ENCODE measurements at regions not wholly inside any gene's neighbourhood (a gene's known extent, or its start where the extent isn't known, plus 50 kb on each side); places are given as distances from the start of the nearest gene placed in this dataset.
A peak's percentile ranks its signal among the peaks of the same experiment; 100 is the strongest.

DNA sequence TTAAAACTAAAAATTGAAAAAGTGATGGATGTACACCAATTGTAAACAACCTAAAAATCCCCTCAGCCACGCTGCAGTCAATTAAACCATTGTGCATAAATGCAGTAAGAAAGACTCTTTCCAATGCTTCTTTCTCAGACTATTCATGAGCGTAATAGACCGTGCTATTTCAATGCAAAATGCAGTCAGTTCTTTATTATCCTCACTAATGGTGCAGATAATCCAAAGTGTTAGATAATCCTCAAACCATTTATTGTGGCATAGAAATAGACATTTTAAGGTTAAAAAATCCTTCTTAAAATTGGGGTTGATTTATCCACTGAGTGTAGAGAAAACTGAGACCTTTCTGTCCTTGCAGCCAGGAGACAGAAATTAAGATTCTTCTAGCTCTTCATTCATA is 1862.8 kb downstream of the EFNA5 start:
- no peak for TF ChIP-seq ESRRG (CRISPR knock-in tag; IDR thresholded peaks at IDR 0.05)
- no peak for TF ChIP-seq BACH2 (CRISPR knock-in tag; IDR thresholded peaks at IDR 0.05; ENCODE audit: borderline replicate concordance)
- no peak for TF ChIP-seq ZNF70 (CRISPR knock-in tag; IDR thresholded peaks at IDR 0.05)
- no peak for TF ChIP-seq CSDC2 (CRISPR knock-in tag; IDR thresholded peaks at IDR 0.05)
- no peak for ATAC-seq

DNA sequence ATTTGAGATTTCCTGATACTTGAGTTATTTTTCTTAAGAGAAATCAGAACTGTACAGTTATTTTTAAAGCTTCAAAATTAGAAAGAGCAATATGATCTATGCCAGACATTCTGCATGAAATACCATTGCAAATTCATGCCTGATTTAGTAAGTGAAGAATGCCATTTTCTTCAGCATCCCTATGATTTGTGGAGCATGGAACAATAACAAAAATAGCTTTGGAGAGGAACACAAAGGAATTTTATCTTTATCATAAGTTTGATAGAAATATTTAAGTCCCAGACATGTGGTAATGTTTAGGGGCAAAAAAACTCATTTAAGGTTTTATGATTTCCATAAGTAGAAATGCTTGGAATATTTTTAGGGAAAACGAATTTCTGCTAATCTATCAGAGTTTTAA is 1863.4 kb downstream of the EFNA5 start:
- ATAC-seq: peak; percentile 91
- TF ChIP-seq, protein P1, sequence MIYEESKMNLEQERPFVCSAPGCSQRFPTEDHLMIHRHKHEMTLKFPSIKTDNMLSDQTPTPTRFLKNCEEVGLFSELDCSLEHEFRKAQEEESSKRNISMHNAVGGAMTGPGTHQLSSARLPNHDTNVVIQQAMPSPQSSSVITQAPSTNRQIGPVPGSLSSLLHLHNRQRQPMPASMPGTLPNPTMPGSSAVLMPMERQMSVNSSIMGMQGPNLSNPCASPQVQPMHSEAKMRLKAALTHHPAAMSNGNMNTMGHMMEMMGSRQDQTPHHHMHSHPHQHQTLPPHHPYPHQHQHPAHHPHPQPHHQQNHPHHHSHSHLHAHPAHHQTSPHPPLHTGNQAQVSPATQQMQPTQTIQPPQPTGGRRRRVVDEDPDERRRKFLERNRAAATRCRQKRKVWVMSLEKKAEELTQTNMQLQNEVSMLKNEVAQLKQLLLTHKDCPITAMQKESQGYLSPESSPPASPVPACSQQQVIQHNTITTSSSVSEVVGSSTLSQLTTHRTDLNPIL (CRISPR knock-in tag; IDR thresholded peaks at IDR 0.05; ENCODE audit: low read depth): peak; percentile 86
- peak; percentile 48; the same call in 1 of the 2 replicates for TF ChIP-seq TCF4 (CRISPR knock-in tag; IDR thresholded peaks at IDR 0.05; ENCODE audit: borderline replicate concordance)
- TF ChIP-seq ZNF565 (CRISPR knock-in tag; conservative IDR thresholded peaks at IDR 0.05; ENCODE audit: low read depth): no peak
- TF ChIP-seq ISL1 (CRISPR knock-in tag; IDR thresholded peaks at IDR 0.05): peak; percentile 97
- no peak for TF ChIP-seq ZC3H10 (CRISPR knock-in tag; IDR thresholded peaks at IDR 0.05)
- TF ChIP-seq GLIS3 (CRISPR knock-in tag; IDR thresholded peaks at IDR 0.05): no peak

DNA sequence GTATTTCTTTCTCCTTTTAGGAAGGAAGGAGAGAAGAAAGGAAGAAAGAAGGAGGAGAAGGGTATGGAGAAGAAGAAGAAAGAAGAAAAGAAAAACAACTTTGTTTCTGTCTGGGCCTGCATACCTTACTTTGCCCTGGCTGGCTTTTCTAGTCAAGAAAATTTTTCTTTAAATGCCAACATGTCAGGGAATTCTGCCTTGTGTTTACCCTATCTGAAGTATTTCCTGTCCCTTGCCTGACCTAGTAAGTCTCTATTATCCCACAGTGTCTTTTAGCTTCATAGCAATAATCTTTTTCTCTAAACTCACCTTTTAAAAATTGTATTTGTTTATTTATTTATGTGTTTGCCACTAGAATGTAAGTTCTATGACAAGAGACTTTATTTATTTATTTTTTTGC is 1864.1 kb downstream of the EFNA5 start:
- TF ChIP-seq TOX (CRISPR knock-in tag; IDR thresholded peaks at IDR 0.05; ENCODE audit: borderline replicate concordance): no peak
- TF ChIP-seq ZNF70 (CRISPR knock-in tag; IDR thresholded peaks at IDR 0.05): no peak
- no peak for TF ChIP-seq ZFP30 (CRISPR knock-in tag; IDR thresholded peaks at IDR 0.05)
- no peak for TF ChIP-seq CSDC2 (CRISPR knock-in tag; IDR thresholded peaks at IDR 0.05)
- TF ChIP-seq PPARA (CRISPR knock-in tag; IDR thresholded peaks at IDR 0.05; ENCODE audit: borderline replicate concordance): no peak
- no peak for TF ChIP-seq TCF4 (CRISPR knock-in tag; IDR thresholded peaks at IDR 0.05; ENCODE audit: borderline replicate concordance)
- TF ChIP-seq, protein P2, sequence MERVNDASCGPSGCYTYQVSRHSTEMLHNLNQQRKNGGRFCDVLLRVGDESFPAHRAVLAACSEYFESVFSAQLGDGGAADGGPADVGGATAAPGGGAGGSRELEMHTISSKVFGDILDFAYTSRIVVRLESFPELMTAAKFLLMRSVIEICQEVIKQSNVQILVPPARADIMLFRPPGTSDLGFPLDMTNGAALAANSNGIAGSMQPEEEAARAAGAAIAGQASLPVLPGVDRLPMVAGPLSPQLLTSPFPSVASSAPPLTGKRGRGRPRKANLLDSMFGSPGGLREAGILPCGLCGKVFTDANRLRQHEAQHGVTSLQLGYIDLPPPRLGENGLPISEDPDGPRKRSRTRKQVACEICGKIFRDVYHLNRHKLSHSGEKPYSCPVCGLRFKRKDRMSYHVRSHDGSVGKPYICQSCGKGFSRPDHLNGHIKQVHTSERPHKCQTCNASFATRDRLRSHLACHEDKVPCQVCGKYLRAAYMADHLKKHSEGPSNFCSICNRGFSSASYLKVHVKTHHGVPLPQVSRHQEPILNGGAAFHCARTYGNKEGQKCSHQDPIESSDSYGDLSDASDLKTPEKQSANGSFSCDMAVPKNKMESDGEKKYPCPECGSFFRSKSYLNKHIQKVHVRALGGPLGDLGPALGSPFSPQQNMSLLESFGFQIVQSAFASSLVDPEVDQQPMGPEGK (CRISPR knock-in tag; IDR thresholded peaks at IDR 0.05; ENCODE audit: borderline replicate concordance): no peak
- TF ChIP-seq ESRRG (CRISPR knock-in tag; IDR thresholded peaks at IDR 0.05): no peak
- ATAC-seq: peak; percentile 73

DNA sequence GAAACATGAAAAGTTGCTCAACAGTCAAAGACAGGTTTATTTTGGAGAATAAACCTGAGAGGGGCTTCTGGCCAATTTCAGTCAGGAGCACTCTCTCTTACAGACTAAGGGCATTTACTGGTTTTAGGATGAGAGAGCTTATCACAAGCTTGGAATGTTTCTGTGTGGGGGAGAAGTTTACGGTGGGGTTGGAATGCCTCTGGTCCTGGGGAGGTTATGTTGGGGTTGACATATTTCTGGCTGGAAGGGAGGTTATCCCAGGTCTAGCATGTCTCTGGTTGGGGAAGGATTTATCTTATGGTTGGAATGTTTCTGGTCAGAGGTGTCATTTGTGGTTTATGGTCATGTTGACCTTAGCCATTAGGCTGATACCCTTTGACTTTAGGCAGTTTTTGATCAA is 1867.3 kb downstream of the EFNA5 start:
- TF ChIP-seq, protein P3, sequence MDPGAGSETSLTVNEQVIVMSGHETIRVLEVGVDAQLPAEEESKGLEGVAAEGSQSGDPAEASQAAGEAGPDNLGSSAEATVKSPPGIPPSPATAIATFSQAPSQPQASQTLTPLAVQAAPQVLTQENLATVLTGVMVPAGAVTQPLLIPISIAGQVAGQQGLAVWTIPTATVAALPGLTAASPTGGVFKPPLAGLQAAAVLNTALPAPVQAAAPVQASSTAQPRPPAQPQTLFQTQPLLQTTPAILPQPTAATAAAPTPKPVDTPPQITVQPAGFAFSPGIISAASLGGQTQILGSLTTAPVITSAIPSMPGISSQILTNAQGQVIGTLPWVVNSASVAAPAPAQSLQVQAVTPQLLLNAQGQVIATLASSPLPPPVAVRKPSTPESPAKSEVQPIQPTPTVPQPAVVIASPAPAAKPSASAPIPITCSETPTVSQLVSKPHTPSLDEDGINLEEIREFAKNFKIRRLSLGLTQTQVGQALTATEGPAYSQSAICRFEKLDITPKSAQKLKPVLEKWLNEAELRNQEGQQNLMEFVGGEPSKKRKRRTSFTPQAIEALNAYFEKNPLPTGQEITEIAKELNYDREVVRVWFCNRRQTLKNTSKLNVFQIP (CRISPR knock-in tag; IDR thresholded peaks at IDR 0.05; ENCODE audit: borderline replicate concordance, low read depth): no peak
- TF ChIP-seq ZNF565 (CRISPR knock-in tag; conservative IDR thresholded peaks at IDR 0.05; ENCODE audit: low read depth) (no peak), RARB (CRISPR knock-in tag; IDR thresholded peaks at IDR 0.05) (no peak), ARNTL (CRISPR knock-in tag; IDR thresholded peaks at IDR 0.05; ENCODE audit: borderline replicate concordance, low read depth) (no peak)
- TF ChIP-seq, protein P4, sequence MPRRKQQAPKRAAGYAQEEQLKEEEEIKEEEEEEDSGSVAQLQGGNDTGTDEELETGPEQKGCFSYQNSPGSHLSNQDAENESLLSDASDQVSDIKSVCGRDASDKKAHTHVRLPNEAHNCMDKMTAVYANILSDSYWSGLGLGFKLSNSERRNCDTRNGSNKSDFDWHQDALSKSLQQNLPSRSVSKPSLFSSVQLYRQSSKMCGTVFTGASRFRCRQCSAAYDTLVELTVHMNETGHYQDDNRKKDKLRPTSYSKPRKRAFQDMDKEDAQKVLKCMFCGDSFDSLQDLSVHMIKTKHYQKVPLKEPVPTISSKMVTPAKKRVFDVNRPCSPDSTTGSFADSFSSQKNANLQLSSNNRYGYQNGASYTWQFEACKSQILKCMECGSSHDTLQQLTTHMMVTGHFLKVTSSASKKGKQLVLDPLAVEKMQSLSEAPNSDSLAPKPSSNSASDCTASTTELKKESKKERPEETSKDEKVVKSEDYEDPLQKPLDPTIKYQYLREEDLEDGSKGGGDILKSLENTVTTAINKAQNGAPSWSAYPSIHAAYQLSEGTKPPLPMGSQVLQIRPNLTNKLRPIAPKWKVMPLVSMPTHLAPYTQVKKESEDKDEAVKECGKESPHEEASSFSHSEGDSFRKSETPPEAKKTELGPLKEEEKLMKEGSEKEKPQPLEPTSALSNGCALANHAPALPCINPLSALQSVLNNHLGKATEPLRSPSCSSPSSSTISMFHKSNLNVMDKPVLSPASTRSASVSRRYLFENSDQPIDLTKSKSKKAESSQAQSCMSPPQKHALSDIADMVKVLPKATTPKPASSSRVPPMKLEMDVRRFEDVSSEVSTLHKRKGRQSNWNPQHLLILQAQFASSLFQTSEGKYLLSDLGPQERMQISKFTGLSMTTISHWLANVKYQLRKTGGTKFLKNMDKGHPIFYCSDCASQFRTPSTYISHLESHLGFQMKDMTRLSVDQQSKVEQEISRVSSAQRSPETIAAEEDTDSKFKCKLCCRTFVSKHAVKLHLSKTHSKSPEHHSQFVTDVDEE (CRISPR knock-in tag; IDR thresholded peaks at IDR 0.05): no peak
- TF ChIP-seq, protein P2 (CRISPR knock-in tag; IDR thresholded peaks at IDR 0.05; ENCODE audit: borderline replicate concordance): no peak
- ATAC-seq: no peak
